Muscle layer of duodenum (tissue), 2 donors: ENCODE measurements at regions not wholly inside any gene's neighbourhood (a gene's known extent, or its start where the extent isn't known, plus 50 kb on each side); places are given as distances from the start of the nearest gene placed in this dataset.
"Not testable (repeated sequence)": the region's sequence is repeated elsewhere in the genome, so short reads cannot be mapped to it uniquely, and the experiment has no call there.

ENCODE experiments used
- H3K27ac ChIP-seq: one replicate; pipeline ENCODE4 v1.7.0; 2013; ENCODE audit warnings: mild to moderate bottlenecking, low read length
- H3K27me3 ChIP-seq: one replicate; pipeline ENCODE4 v1.7.0; 2013; ENCODE audit warnings: low read depth, mild to moderate bottlenecking, control low read depth, low read length
- H3K36me3 ChIP-seq, 2 donors: one replicate each; pipeline ENCODE4 v1.7.0; 2013; ENCODE audit warnings: low read length in 2 of 2, control low read depth in 1 of 2, mild to moderate bottlenecking in 1 of 2; ENCODE audit not compliant: insufficient read depth in 2 of 2, control insufficient read depth in 1 of 2
- H3K4me1 ChIP-seq, 2 donors: one replicate each; pipeline ENCODE4 v1.7.0; 2013; ENCODE audit warnings: low read length in 2 of 2, mild to moderate bottlenecking in 2 of 2, control low read depth in 1 of 2, moderate library complexity in 1 of 2; ENCODE audit not compliant: insufficient read depth in 2 of 2, control insufficient read depth in 1 of 2
- H3K4me3 ChIP-seq, 2 donors: one replicate each; pipeline ENCODE4 v1.7.0; 2013; ENCODE audit warnings: low read length in 2 of 2, low read depth in 1 of 2, mild to moderate bottlenecking in 1 of 2
- H3K9me3 ChIP-seq, 2 donors: one replicate each; pipeline ENCODE4 v1.7.0; 2013; ENCODE audit warnings: low read length in 2 of 2, control low read depth in 1 of 2, mild to moderate bottlenecking in 1 of 2; ENCODE audit not compliant: control insufficient read depth in 1 of 2
- donor health status: healthy.

- no peaks in the 10 kb centered on the region for H3K9me3 ChIP-seq
- no peaks in the 10 kb centered on the region for H3K27me3 ChIP-seq
- H3K27ac ChIP-seq, result no peak overlapping the region
- H3K4me1 ChIP-seq, result no peaks in the 10 kb centered on the region
- H3K4me3 ChIP-seq, result no peak overlapping the region
- H3K36me3 ChIP-seq, result no peaks in the 10 kb centered on the region
These were observed 134.8 kb downstream of the DYRK2 start for GRCh38 chr12:67783393-67783792.

- no peaks in the 10 kb centered on the region for H3K27me3 ChIP-seq
- H3K27ac ChIP-seq, result no peak overlapping the region
- H3K36me3 ChIP-seq, result no peaks in the 10 kb centered on the region
- no peaks in the 10 kb centered on the region for H3K9me3 ChIP-seq
- H3K4me3 ChIP-seq, result no peak overlapping the region
- H3K4me1 ChIP-seq, result no peaks in the 10 kb centered on the region
These were observed 136.3 kb downstream of the DYRK2 start for GRCh38 chr12:67784831-67785230.

- H3K27ac ChIP-seq, result no peak overlapping the region
- H3K4me3 ChIP-seq, result no peak overlapping the region
- no peaks in the 10 kb centered on the region for H3K27me3 ChIP-seq
- H3K36me3 ChIP-seq, result no peaks in the 10 kb centered on the region
- no peaks in the 10 kb centered on the region for H3K9me3 ChIP-seq
- no peaks in the 10 kb centered on the region for H3K4me1 ChIP-seq
These were observed 137.5 kb downstream of the DYRK2 start for GRCh38 chr12:67786086-67786485.

DNA sequence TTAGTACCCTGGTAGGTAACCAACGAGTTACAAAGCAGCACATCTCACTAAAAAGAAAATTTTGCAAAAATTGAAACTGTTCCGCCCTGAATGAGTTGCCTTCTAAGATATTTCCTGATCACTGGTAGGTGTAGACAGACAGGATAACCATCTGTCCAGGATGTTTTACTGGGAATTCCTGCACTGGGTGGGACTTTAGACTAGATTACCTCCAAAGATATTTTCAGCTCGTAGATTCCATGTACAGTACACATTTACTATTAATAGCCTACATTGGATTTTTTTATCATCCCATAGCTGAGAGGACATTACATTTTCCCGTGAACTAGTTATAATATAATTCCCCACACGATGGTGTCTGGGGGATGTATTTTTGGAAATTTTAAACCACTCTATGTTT, 139.6 kb downstream of the DYRK2 start:
- Histone ChIP-seq H3K36me3 (no peaks in the 10 kb centered on the region), H3K4me3 (no peak overlapping the region), H3K9me3 (no peaks in the 10 kb centered on the region), H3K27me3 (no peaks in the 10 kb centered on the region), H3K4me1 (no peaks in the 10 kb centered on the region), H3K27ac (no peak overlapping the region)

DNA sequence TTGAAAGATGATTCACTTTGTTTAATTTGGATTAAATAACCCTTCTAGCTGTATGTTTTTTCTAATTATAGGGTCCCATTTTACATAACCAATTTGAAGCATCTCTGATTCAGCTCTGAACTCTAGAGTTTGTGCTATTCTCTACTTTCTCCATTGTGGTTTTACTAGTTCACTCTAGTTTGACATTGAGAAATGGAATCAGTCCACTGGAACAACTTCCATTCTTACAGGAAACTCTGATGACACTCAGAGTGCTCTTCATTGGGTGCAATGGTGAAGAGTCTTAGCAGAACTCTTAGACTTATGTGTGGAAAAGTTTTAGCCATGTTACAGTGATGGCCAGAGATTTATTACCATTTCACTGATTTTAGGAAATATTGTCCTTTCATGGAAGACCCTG, 140.7 kb downstream of the DYRK2 start:
- H3K27ac ChIP-seq, result no peak overlapping the region
- H3K27me3 ChIP-seq, result no peaks in the 10 kb centered on the region
- H3K4me1 ChIP-seq, result no peaks in the 10 kb centered on the region
- no peaks in the 10 kb centered on the region for H3K9me3 ChIP-seq
- H3K4me3 ChIP-seq, result no peak overlapping the region
- no peaks in the 10 kb centered on the region for H3K36me3 ChIP-seq

- H3K4me3 ChIP-seq, result no peak overlapping the region
- H3K27ac ChIP-seq, result no peak overlapping the region
- no peaks in the 10 kb centered on the region for H3K36me3 ChIP-seq
- H3K9me3 ChIP-seq, result no peaks in the 10 kb centered on the region
- no peaks in the 10 kb centered on the region for H3K4me1 ChIP-seq
- no peaks in the 10 kb centered on the region for H3K27me3 ChIP-seq
These were observed 142.1 kb downstream of the DYRK2 start for GRCh38 chr12:67790660-67791059.

GRCh38 chr12:67791362-67791761, 142.8 kb downstream of the DYRK2 start:
- H3K4me1 ChIP-seq, H3K36me3 ChIP-seq, H3K9me3 ChIP-seq, H3K27ac ChIP-seq, H3K4me3 ChIP-seq, H3K27me3 ChIP-seq: not testable (repeated sequence)

DNA sequence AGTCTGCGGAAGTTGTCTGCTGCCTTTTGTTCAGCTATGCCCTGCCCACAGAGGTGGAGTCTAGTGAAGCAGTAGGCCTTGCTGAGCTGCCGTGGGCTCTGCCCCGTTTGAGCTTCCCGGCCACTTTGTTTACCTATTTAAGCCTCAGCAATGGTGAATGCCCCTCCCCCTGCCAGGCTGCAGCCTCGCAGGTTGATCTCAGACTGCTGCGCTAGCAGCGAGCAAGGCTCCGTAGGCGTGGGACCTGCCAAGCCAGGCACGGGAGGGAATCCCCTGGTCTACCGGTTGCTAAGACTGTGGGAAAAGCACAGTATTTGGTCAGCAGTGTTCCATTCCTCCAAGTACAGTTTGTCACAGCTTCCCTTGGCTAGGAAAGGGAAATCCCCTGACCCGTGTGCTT, 143.6 kb downstream of the DYRK2 start:
- H3K27me3 ChIP-seq, result no peaks in the 10 kb centered on the region

DNA sequence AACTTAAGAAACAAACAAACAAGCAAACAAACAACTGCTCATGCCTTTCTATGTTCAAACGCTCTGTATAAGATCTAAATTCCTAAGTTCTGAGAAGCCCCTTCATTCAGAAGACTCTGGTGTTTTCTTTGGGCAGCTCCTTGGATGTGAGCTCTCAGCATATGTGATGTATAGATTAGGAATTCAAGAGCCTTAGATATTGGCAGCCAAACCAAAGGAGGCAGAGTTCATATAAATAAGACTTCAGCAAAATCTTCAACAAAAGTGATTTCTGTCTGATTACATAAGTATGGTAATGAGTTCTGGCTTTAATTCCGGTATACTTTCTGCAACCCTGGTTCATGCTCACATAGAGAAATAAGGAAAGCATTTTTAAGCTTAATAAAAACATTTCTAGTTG, 145.6 kb downstream of the DYRK2 start:
- Histone ChIP-seq H3K27me3 (no peaks in the 10 kb centered on the region), H3K27ac (no peak overlapping the region)

More for the DNA sequence above, 143.6 kb downstream of the DYRK2 start:
- no peak overlapping the region for H3K27ac ChIP-seq
- no peaks in the 10 kb centered on the region for H3K36me3 ChIP-seq
- no peaks in the 10 kb centered on the region for H3K9me3 ChIP-seq
- no peak overlapping the region for H3K4me3 ChIP-seq
- peaks cover 0 to under 1% of the 10 kb centered on the region in 2 donors for H3K4me1 ChIP-seq

DNA sequence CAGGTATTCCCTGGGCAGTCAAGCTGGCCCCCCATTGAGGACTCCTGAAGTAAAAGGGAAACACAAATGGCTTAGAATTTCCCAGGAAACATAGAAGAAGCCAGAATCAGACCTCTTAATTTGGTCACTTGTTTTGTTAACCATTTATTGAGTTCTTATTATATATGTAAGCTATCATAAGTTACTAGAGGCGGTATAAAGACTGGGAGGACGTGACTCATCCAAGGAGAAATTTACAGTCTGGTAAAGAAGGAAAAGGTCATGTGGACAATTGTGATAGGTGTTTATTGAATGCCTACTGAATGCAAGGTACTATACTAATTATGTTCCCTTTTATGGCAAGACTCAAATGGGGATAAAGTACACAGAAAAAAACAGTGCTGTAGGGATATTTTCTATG, 146.7 kb downstream of the DYRK2 start:
- no peaks in the 10 kb centered on the region for H3K9me3 ChIP-seq
- peaks cover 0 to 16% of the 10 kb centered on the region in 2 donors for H3K4me1 ChIP-seq
- H3K36me3 ChIP-seq, result no peaks in the 10 kb centered on the region
- no peaks in the 10 kb centered on the region for H3K27me3 ChIP-seq
- no peak overlapping the region for H3K4me3 ChIP-seq
- H3K27ac ChIP-seq, result no peak overlapping the region

More for the DNA sequence above, 145.6 kb downstream of the DYRK2 start:
- Histone ChIP-seq H3K4me3 (no peak overlapping the region), H3K9me3 (no peaks in the 10 kb centered on the region), H3K4me1 (peaks cover 0 to 16% of the 10 kb centered on the region in 2 donors), H3K36me3 (no peaks in the 10 kb centered on the region)

GRCh38 chr12:67797185-67797741, 148.7 kb downstream of the DYRK2 start:
- no peaks in the 10 kb centered on the region for H3K27me3 ChIP-seq
- H3K4me3 ChIP-seq, result no peak overlapping the region
- H3K27ac ChIP-seq, result peak overlapping the region; percentile 14
- H3K36me3 ChIP-seq, result no peaks in the 10 kb centered on the region
- H3K9me3 ChIP-seq, result no peaks in the 10 kb centered on the region
- H3K4me1 ChIP-seq, result peaks cover 0 to 16% of the 10 kb centered on the region in 2 donors

DNA sequence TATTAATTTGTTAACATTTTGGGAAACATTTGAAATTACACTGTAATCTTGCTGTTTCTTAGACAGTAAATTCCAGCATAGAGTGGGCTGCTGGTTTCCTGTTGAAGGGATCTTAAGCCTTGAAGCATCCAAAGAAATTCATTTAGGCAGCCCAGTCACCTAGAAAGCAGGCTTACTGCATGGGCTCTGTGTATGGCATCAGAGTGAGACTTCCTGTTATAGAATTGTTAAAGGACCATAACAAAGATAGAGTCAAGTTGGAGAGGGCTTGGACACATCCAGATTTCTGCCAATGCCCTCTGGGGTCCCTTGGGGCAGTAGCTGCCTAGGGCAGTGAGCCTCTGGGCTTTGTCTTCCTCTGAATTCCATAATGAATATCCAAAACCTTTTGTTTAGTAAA, 149.2 kb downstream of the DYRK2 start:
- Histone ChIP-seq H3K27ac (peak overlapping the region; percentile 14), H3K9me3 (no peaks in the 10 kb centered on the region), H3K4me3 (no peak overlapping the region), H3K36me3 (no peaks in the 10 kb centered on the region), H3K4me1 (peaks cover 0 to 16% of the 10 kb centered on the region in 2 donors), H3K27me3 (no peaks in the 10 kb centered on the region)
